ENCODE measurements at regions not wholly inside any gene's neighbourhood (a gene's known extent, or its start where the extent isn't known, plus 50 kb on each side); places are given as distances from the start of the nearest gene placed in this dataset.

GRCh38 chr6:1201547-1202200 is 110.2 kb upstream of the FOXQ1 start:
- TF ChIP-seq POLR2AphosphoS5 (IDR thresholded peaks at IDR 0.05; ENCODE audit: low read depth, low read length) (no peak), REST (IDR thresholded peaks at IDR 0.05; ENCODE audit: insufficient read depth in 1 of 2, low read depth in 2 of 2, low read length in 2 of 2) (no peak), TAF1 (IDR thresholded peaks at IDR 0.05; ENCODE audit: borderline replicate concordance, insufficient read depth, low read length) (no peak), SIN3A (IDR thresholded peaks at IDR 0.05; ENCODE audit: borderline replicate concordance, insufficient read depth, low read length) (no peak), FOXP2 (optimal IDR thresholded peaks at IDR 0.05; ENCODE audit: borderline replicate concordance, extremely low read depth, extremely low read length, insufficient read depth) (no peak)

- no peak for TF ChIP-seq SIN3A (IDR thresholded peaks at IDR 0.05; ENCODE audit: borderline replicate concordance, insufficient read depth, low read length)
- TF ChIP-seq POLR2AphosphoS5 (IDR thresholded peaks at IDR 0.05; ENCODE audit: low read depth, low read length) = no peak
Observed at GRCh38 chr6:1200409-1201101, 111.3 kb upstream of the FOXQ1 start.

- TF ChIP-seq TAF1 (IDR thresholded peaks at IDR 0.05; ENCODE audit: borderline replicate concordance, insufficient read depth, low read length) (no peak), SIN3A (IDR thresholded peaks at IDR 0.05; ENCODE audit: borderline replicate concordance, insufficient read depth, low read length) (no peak), REST (IDR thresholded peaks at IDR 0.05; ENCODE audit: insufficient read depth in 1 of 2, low read depth in 2 of 2, low read length in 2 of 2) (no peak), FOXP2 (optimal IDR thresholded peaks at IDR 0.05; ENCODE audit: borderline replicate concordance, extremely low read depth, extremely low read length, insufficient read depth) (no peak), POLR2AphosphoS5 (IDR thresholded peaks at IDR 0.05; ENCODE audit: low read depth, low read length) (no peak)
Observed at GRCh38 chr6:1200081-1200408, 111.9 kb upstream of the FOXQ1 start.

GRCh38 chr6:1197309-1197708 is 114.6 kb upstream of the FOXQ1 start:
- TF ChIP-seq TAF1 (IDR thresholded peaks at IDR 0.05; ENCODE audit: borderline replicate concordance, insufficient read depth, low read length) = no peak
- no peak for TF ChIP-seq SIN3A (IDR thresholded peaks at IDR 0.05; ENCODE audit: borderline replicate concordance, insufficient read depth, low read length)
- TF ChIP-seq POLR2AphosphoS5 (IDR thresholded peaks at IDR 0.05; ENCODE audit: low read depth, low read length) = no peak
- no peak for TF ChIP-seq FOXP2 (optimal IDR thresholded peaks at IDR 0.05; ENCODE audit: borderline replicate concordance, extremely low read depth, extremely low read length, insufficient read depth)
- no peak for TF ChIP-seq REST (IDR thresholded peaks at IDR 0.05; ENCODE audit: insufficient read depth in 1 of 2, low read depth in 2 of 2, low read length in 2 of 2)

- TF ChIP-seq SIN3A (IDR thresholded peaks at IDR 0.05; ENCODE audit: borderline replicate concordance, insufficient read depth, low read length) = no peak
- no peak for TF ChIP-seq FOXP2 (optimal IDR thresholded peaks at IDR 0.05; ENCODE audit: borderline replicate concordance, extremely low read depth, extremely low read length, insufficient read depth)
- no peak for TF ChIP-seq REST (IDR thresholded peaks at IDR 0.05; ENCODE audit: insufficient read depth in 1 of 2, low read depth in 2 of 2, low read length in 2 of 2)
- no peak for TF ChIP-seq TAF1 (IDR thresholded peaks at IDR 0.05; ENCODE audit: borderline replicate concordance, insufficient read depth, low read length)
- no peak for TF ChIP-seq POLR2AphosphoS5 (IDR thresholded peaks at IDR 0.05; ENCODE audit: low read depth, low read length)
Observed at GRCh38 chr6:1191141-1191630, 120.7 kb upstream of the FOXQ1 start.
